ENCODE measurements at regions not wholly inside any gene's neighbourhood (a gene's known extent, or its start where the extent isn't known, plus 50 kb on each side); places are given as distances from the start of the nearest gene placed in this dataset.
"Not testable (repeated sequence)": the region's sequence is repeated elsewhere in the genome, so short reads cannot be mapped to it uniquely, and the experiment has no call there.

- Histone ChIP-seq H3K9ac (ENCODE audit: insufficient read length) (no peak overlapping the region), H3K27ac (no peak overlapping the region), H3K4me3 (no peak overlapping the region), H3K9me3 (ENCODE audit: low read depth, low read length) (no peaks in the 10 kb centered on the region), H3K36me3 (ENCODE audit: insufficient read depth, low read length) (no peaks in the 10 kb centered on the region)
- TF ChIP-seq FOXP2 (optimal IDR thresholded peaks at IDR 0.05; ENCODE audit: control extremely low read depth, extremely low read length, insufficient read depth) (no peak), POLR2AphosphoS5 (IDR thresholded peaks at IDR 0.05; ENCODE audit: borderline replicate concordance, low read depth, low read length) (no peak), EZH2 (IDR thresholded peaks at IDR 0.05) (no peak)
- DNase-seq (ENCODE audit: low read depth, low spot score), result no peak
Measured at GRCh38 chr5:68845131-68845530, 248.7 kb upstream of the SLC30A5 start.

DNA sequence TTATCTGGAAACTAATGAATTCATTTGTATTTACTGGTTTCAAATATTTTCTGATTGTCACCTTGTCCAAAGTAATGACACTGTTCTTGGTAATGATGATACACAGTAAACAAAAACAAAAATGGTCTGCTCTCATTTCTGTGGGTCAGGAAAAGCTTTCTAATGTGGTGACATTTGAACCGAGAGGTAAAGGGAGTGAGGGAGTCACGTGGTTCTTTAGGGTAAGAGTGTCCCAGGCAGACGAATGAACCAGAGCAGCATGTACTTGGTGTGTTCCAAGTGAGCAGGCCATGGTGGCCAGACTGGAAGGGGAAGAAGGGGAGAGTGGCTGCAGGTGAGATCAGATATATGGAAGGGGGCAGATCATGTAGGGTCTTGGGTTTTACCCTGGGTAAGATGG, 247.0 kb upstream of the SLC30A5 start:
- Histone ChIP-seq H3K9ac (ENCODE audit: insufficient read length) (no peak overlapping the region), H3K36me3 (ENCODE audit: insufficient read depth, low read length) (no peaks in the 10 kb centered on the region), H3K4me3 (no peak overlapping the region), H3K9me3 (ENCODE audit: low read depth, low read length) (no peaks in the 10 kb centered on the region), H3K27ac (no peak overlapping the region)
- TF ChIP-seq POLR2AphosphoS5 (IDR thresholded peaks at IDR 0.05; ENCODE audit: borderline replicate concordance, low read depth, low read length) (no peak), EZH2 (IDR thresholded peaks at IDR 0.05) (no peak), FOXP2 (optimal IDR thresholded peaks at IDR 0.05; ENCODE audit: control extremely low read depth, extremely low read length, insufficient read depth) (no peak)
- DNase-seq (ENCODE audit: low read depth, low spot score), result no peak

DNA sequence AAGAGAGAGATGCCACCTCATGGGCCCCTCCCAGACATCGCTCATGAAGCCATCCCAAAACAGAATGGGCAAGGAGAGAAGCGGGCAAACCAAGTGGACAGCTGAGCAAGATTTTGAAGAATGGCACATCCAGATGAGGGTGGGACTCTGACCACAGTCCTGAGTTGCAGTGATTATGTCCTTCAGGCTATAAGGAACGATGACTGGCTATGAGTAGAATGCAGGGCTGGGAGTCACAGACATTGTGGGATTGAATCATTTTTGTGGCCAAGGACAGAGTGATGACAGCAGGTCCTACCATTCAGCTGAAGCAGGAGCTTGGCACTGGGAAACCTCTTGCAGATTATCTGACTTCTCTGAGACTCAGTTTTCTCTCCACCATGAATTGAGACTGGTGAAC, 245.7 kb upstream of the SLC30A5 start:
- Histone ChIP-seq H3K27ac (no peak overlapping the region), H3K4me3 (no peak overlapping the region), H3K9ac (ENCODE audit: insufficient read length) (no peak overlapping the region), H3K36me3 (ENCODE audit: insufficient read depth, low read length) (no peaks in the 10 kb centered on the region), H3K9me3 (ENCODE audit: low read depth, low read length) (no peaks in the 10 kb centered on the region)
- TF ChIP-seq POLR2AphosphoS5 (IDR thresholded peaks at IDR 0.05; ENCODE audit: borderline replicate concordance, low read depth, low read length), result no peak
- no peak for TF ChIP-seq EZH2 (IDR thresholded peaks at IDR 0.05)
- no peak for TF ChIP-seq FOXP2 (optimal IDR thresholded peaks at IDR 0.05; ENCODE audit: control extremely low read depth, extremely low read length, insufficient read depth)
- no peak for DNase-seq (ENCODE audit: low read depth, low spot score)

- DNase-seq (ENCODE audit: low read depth, low spot score), result no peak
- TF ChIP-seq POLR2AphosphoS5 (IDR thresholded peaks at IDR 0.05; ENCODE audit: borderline replicate concordance, low read depth, low read length) (no peak), EZH2 (IDR thresholded peaks at IDR 0.05) (no peak), FOXP2 (optimal IDR thresholded peaks at IDR 0.05; ENCODE audit: control extremely low read depth, extremely low read length, insufficient read depth) (no peak)
- no peaks in the 10 kb centered on the region for H3K9me3 ChIP-seq (ENCODE audit: low read depth, low read length)
- no peak overlapping the region for H3K9ac ChIP-seq (ENCODE audit: insufficient read length)
- no peaks in the 10 kb centered on the region for H3K36me3 ChIP-seq (ENCODE audit: insufficient read depth, low read length)
- no peak overlapping the region for H3K4me3 ChIP-seq
- H3K27ac ChIP-seq, result no peak overlapping the region
Measured at GRCh38 chr5:68849103-68849502, 244.7 kb upstream of the SLC30A5 start.

- H3K9ac ChIP-seq (ENCODE audit: insufficient read length), result no peak overlapping the region
- H3K4me3 ChIP-seq, result no peak overlapping the region
- TF ChIP-seq EZH2 (IDR thresholded peaks at IDR 0.05) (no peak), POLR2AphosphoS5 (IDR thresholded peaks at IDR 0.05; ENCODE audit: borderline replicate concordance, low read depth, low read length) (no peak), FOXP2 (optimal IDR thresholded peaks at IDR 0.05; ENCODE audit: control extremely low read depth, extremely low read length, insufficient read depth) (no peak)
- H3K9me3 ChIP-seq (ENCODE audit: low read depth, low read length), result no peaks in the 10 kb centered on the region
- H3K36me3 ChIP-seq (ENCODE audit: insufficient read depth, low read length), result no peaks in the 10 kb centered on the region
- DNase-seq (ENCODE audit: low read depth, low spot score), result no peak
- H3K27ac ChIP-seq, result no peak overlapping the region
Measured at GRCh38 chr5:68849906-68850305, 243.9 kb upstream of the SLC30A5 start.

DNA sequence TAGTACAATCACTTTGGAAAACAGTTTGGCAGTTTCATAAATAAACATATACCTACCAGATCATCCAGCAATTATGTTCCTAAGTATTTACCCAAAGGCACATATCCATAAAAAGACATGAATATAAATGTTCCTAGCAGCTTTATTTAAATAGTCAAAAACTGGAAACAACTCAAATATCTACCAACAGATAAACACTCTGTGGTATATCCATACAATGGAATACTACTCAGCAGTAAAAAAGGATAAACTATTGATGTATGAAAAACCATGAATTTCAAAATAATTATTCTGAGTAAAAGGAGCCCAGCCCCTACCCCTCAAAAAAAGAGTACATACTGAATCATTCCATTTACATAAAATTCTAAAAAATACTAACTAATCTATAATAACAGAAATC, 232.7 kb upstream of the SLC30A5 start:
- no peak for TF ChIP-seq POLR2AphosphoS5 (IDR thresholded peaks at IDR 0.05; ENCODE audit: borderline replicate concordance, low read depth, low read length)
- no peak for TF ChIP-seq FOXP2 (optimal IDR thresholded peaks at IDR 0.05; ENCODE audit: control extremely low read depth, extremely low read length, insufficient read depth)
- TF ChIP-seq EZH2 (IDR thresholded peaks at IDR 0.05), result no peak
- H3K27ac ChIP-seq, result no peak overlapping the region
- no peak overlapping the region for H3K4me3 ChIP-seq
- H3K9me3 ChIP-seq (ENCODE audit: low read depth, low read length), result no peaks in the 10 kb centered on the region; the same call in 1 of the 2 replicates
- H3K36me3 ChIP-seq (ENCODE audit: insufficient read depth, low read length), result no peaks in the 10 kb centered on the region
- no peak for DNase-seq (ENCODE audit: low read depth, low spot score)
- H3K9ac ChIP-seq (ENCODE audit: insufficient read length), result no peak overlapping the region

- Histone ChIP-seq H3K27ac (no peak overlapping the region), H3K4me3 (no peak overlapping the region), H3K9ac (ENCODE audit: insufficient read length) (no peak overlapping the region), H3K36me3 (ENCODE audit: insufficient read depth, low read length) (no peaks in the 10 kb centered on the region), H3K9me3 (ENCODE audit: low read depth, low read length) (no peaks in the 10 kb centered on the region; the same call in 1 of the 2 replicates)
- no peak for DNase-seq (ENCODE audit: low read depth, low spot score)
- TF ChIP-seq EZH2 (IDR thresholded peaks at IDR 0.05), result no peak
- no peak for TF ChIP-seq POLR2AphosphoS5 (IDR thresholded peaks at IDR 0.05; ENCODE audit: borderline replicate concordance, low read depth, low read length)
- TF ChIP-seq FOXP2 (optimal IDR thresholded peaks at IDR 0.05; ENCODE audit: control extremely low read depth, extremely low read length, insufficient read depth), result no peak
Measured at GRCh38 chr5:68862560-68862959, 231.3 kb upstream of the SLC30A5 start.

DNA sequence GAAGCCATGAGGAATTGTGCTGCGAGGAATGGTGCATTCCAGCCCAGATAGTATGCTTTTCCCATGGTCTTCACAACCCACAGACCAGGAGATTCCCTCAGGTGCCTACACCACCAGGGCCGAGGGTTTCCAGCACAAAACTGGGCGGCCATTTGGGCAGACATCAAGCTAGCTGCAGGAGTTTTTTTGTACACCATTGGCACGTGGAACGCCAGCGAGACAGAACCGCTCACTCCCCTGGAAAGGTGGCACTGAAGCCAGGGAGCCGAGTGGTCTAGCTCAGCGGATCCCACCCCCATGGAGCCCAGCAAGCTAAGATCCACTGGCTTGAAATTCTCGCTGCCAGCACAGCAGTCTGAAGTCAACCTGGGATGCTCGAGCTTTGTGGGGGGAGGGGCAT, 228.6 kb upstream of the SLC30A5 start:
- not testable (repeated sequence) for H3K9ac ChIP-seq (ENCODE audit: insufficient read length); H3K9me3 ChIP-seq (ENCODE audit: low read depth, low read length); DNase-seq (ENCODE audit: low read depth, low spot score); H3K36me3 ChIP-seq (ENCODE audit: insufficient read depth, low read length); H3K4me3 ChIP-seq; H3K27ac ChIP-seq

DNA sequence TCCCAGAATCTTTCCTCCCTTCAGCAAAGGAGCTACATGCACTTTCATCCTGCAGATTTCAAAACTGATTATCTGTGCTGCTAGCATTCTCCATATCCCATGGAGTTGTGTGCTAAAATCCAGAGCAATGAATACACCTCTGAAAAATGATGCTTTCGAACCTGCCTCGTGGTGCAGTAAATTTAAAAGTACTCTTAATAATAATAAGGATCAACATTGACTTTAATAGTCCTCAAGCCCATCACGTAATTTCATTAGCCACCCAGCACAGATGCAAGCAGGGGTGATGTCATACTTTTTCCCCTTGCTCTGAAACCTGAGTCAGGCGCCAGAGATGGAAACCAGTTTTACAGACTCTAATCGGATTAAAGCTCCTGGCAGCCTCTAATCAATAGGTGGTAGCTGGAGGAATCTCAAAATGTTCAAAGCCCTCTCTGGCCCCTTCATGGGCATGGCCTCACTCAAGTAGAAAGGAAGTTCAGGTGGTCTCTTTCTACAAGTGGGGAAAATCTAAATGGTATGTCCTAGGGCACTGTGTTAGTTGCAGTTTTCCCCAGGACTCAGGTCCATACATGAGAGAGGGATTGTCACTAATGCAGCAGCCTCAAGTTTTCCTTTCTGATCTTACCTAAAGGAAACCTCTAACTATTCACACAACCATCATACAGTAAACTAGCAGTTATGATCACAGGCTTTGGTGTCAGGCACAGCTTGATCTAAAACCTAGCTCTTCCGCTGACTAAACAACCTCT, 221.6 kb upstream of the SLC30A5 start:
- H3K9me3 ChIP-seq (ENCODE audit: low read depth, low read length), result no peaks in the 10 kb centered on the region
- H3K4me3 ChIP-seq, result no peak overlapping the region
- no peaks in the 10 kb centered on the region for H3K36me3 ChIP-seq (ENCODE audit: insufficient read depth, low read length)
- DNase-seq (ENCODE audit: low read depth, low spot score), result no peak
- H3K27ac ChIP-seq, result no peak overlapping the region
- no peak overlapping the region for H3K9ac ChIP-seq (ENCODE audit: insufficient read length)
- TF ChIP-seq FOXP2 (optimal IDR thresholded peaks at IDR 0.05; ENCODE audit: control extremely low read depth, extremely low read length, insufficient read depth), result no peak
- no peak for TF ChIP-seq POLR2AphosphoS5 (IDR thresholded peaks at IDR 0.05; ENCODE audit: borderline replicate concordance, low read depth, low read length)
- TF ChIP-seq EZH2 (IDR thresholded peaks at IDR 0.05), result no peak
